CD8-positive, alpha-beta memory T cell (primary cell): ENCODE measurements at regions not wholly inside any gene's neighbourhood (a gene's known extent, or its start where the extent isn't known, plus 50 kb on each side); places are given as distances from the start of the nearest gene placed in this dataset.

Source experiments
- CTCF ChIA-PET: fragments of 350-600 bp; sonication (Branson Sonifier 250); formaldehyde crosslinking; loops from one replicate; lab custom pipeline; 2021; ENCODE audit warnings: antibody characterized with exemption; lab: Charles Lee
- POLR2A ChIA-PET: fragments of 350-600 bp; sonication (Branson Sonifier 250); formaldehyde crosslinking; loops from one replicate; lab custom pipeline; 2021; ENCODE audit warnings: antibody characterized with exemption; lab: Charles Lee
- DNase-seq, 5 donors: peaks; one replicate each; pipeline versions ENCODE4 v3.0.0 to v3.0.0-alpha.2; 2020 to 2022; ENCODE audit warnings: mixed read lengths in 1 of 5
- H3K27ac ChIP-seq: one replicate; pipeline ENCODE4 v1.7.0; 2013; ENCODE audit warnings: low read depth, mild to moderate bottlenecking, low read length, moderate library complexity
- H3K27me3 ChIP-seq: 2 replicates; pipeline ENCODE4 v1.7.0; 2013; ENCODE audit warnings: low read length, mild to moderate bottlenecking; ENCODE audit not compliant: insufficient read depth, poor library complexity, severe bottlenecking
- H3K36me3 ChIP-seq: 2 replicates; pipeline ENCODE4 v1.7.0; 2013; ENCODE audit warnings: mild to moderate bottlenecking, low read length, moderate library complexity; ENCODE audit not compliant: insufficient read depth
- H3K4me1 ChIP-seq: 2 replicates; pipeline ENCODE4 v1.7.0; 2013; ENCODE audit warnings: mild to moderate bottlenecking, low read length, moderate library complexity; ENCODE audit not compliant: insufficient read depth
- H3K4me3 ChIP-seq: 2 replicates; pipeline ENCODE4 v1.7.0; 2013; ENCODE audit warnings: mild to moderate bottlenecking, low read length
- H3K9me3 ChIP-seq: 2 replicates; pipeline ENCODE4 v1.7.0; 2013; ENCODE audit warnings: mild to moderate bottlenecking, low read length
- H3K27ac Mint-ChIP-seq, 8 donors: one replicate each; pipeline ENCODE4 v1.8.0; 2020 to 2021; ENCODE audit warnings: mixed read lengths in 8 of 8, mild to moderate bottlenecking in 6 of 8, inconsistent platforms in 3 of 8, moderate library complexity in 3 of 8
- H3K27me3 Mint-ChIP-seq, 2 donors: one replicate each; pipeline ENCODE4 v1.8.0; 2020 to 2021; ENCODE audit warnings: mixed read lengths in 2 of 2, mild to moderate bottlenecking in 1 of 2, moderate library complexity in 1 of 2
- H3K36me3 Mint-ChIP-seq, 3 donors: one replicate each; pipeline ENCODE4 v1.8.0; 2020 to 2021; ENCODE audit warnings: mixed read lengths in 3 of 3, inconsistent platforms in 1 of 3, mild to moderate bottlenecking in 1 of 3
- H3K4me1 Mint-ChIP-seq, 3 donors: one replicate each; pipeline ENCODE4 v1.8.0; 2020 to 2021; ENCODE audit warnings: mixed read lengths in 3 of 3, inconsistent platforms in 1 of 3, mild to moderate bottlenecking in 1 of 3
- H3K4me3 Mint-ChIP-seq, 7 donors: one replicate each; pipeline ENCODE4 v1.8.0; 2020 to 2021; ENCODE audit warnings: mixed read lengths in 7 of 7, mild to moderate bottlenecking in 6 of 7, moderate library complexity in 4 of 7, inconsistent platforms in 2 of 7
- H3K9me3 Mint-ChIP-seq, 5 donors: one replicate each; pipeline ENCODE4 v1.8.0; 2020 to 2022; ENCODE audit warnings: mixed read lengths in 5 of 5, mild to moderate bottlenecking in 3 of 5, moderate library complexity in 2 of 5, inconsistent platforms in 1 of 5

DNA sequence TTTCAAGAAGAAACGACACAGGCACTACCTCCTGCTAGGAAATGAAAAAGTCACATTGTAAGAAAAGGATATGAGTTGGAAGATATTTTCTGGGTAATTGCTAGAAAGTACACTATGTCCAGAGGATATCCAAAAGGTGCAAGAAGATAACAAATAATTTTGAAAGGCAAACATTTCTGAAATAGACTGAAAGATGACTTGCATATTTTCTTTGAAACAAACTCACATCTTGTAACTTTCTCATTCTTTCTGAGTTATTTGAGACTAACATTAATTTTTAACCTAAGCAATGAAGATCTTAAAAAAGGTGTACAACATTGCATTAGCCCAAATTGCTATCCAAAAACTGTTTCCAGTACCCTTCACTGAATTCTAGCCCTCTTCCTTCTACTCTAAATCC is 79.6 kb upstream of the KCTD3 start:
- no peak overlapping the region for H3K4me3 Mint-ChIP-seq
- H3K4me1 Mint-ChIP-seq = no peaks in the 10 kb centered on the region
- H3K27me3 Mint-ChIP-seq = peaks cover 0 to 1% of the 10 kb centered on the region in 2 donors
- H3K9me3 Mint-ChIP-seq = peaks cover 0 to 10% (median 4%) of the 10 kb centered on the region in 5 donors
- no peak overlapping the region for H3K4me3 ChIP-seq
- ChIA-PET CTCF (no interaction called here), POLR2A (no interaction called here)
- no peak overlapping the region for H3K27ac ChIP-seq
- H3K4me1 ChIP-seq = no peaks in the 10 kb centered on the region
- H3K27ac Mint-ChIP-seq = no peak overlapping the region
- no peak for DNase-seq
- no peaks in the 10 kb centered on the region for H3K36me3 ChIP-seq
- no peaks in the 10 kb centered on the region for H3K36me3 Mint-ChIP-seq
- H3K9me3 ChIP-seq = no peaks in the 10 kb centered on the region
- H3K27me3 ChIP-seq = no peaks in the 10 kb centered on the region

DNA sequence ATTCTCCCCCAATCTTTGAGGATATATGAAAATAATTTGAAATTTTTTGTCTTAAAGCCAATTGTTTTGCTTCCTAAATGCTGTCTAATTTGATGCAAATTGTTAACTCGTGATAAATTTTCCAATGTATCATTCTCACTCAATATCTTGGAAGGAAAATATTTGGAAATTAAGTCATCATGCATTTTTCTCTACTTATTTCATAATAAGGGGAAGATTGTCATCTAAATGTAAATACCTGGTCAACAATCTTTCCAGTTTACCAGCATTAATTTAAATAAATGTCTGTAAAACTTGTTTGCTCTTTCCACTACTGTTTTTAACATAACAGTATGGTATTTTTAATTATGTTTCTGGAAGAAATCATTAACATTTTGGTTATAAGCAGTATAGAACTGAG is 78.3 kb upstream of the KCTD3 start:
- CTCF ChIA-PET = no interaction called here
- H3K27ac ChIP-seq = no peak overlapping the region

DNA sequence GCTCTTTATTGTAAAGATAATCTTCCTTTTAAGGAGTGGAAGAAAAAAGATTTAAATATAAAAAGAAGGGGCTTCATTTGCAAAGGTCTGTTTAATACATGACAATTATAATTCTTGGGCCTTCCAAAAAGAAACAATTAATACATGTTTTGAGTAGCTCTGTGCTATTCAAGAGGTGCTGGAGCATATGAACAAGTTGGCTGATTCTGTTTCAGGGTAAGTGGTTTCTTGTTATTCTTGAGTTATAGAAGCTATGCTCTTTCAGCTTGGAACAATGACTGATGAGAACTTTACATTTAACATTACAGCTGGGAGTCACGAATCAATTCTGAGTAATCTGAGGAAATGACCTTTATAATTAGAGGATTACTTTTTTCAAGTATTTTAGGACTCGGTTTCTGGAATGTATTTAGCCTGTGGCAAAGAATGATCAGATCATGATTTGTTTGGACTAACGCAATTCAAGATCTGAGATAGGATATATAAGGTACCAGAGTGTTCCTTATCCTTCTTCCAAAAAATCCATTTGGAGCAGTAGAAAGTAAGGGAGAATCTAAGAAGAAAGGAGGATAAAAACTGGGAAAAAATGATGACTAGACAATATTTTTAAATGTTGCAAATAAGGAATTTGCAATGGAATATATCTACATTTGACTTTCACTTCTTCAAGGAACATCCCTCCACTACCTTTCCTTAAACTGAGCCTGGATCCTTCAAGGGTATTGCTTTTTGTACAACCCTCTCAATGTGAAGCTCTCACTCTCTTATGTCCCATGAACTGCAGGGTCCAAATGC is 77.1 kb upstream of the KCTD3 start:
- Histone ChIP-seq H3K4me3 (no peak overlapping the region), H3K27ac (no peak overlapping the region), H3K36me3 (no peaks in the 10 kb centered on the region), H3K4me1 (no peaks in the 10 kb centered on the region), H3K27me3 (no peaks in the 10 kb centered on the region), H3K9me3 (no peaks in the 10 kb centered on the region)
- DNase-seq = no peak
- no peaks in the 10 kb centered on the region for H3K36me3 Mint-ChIP-seq
- H3K27ac Mint-ChIP-seq = no peak overlapping the region
- no peaks in the 10 kb centered on the region for H3K4me1 Mint-ChIP-seq
- POLR2A ChIA-PET = no interaction called here
- H3K27me3 Mint-ChIP-seq = no peaks in the 10 kb centered on the region
- H3K4me3 Mint-ChIP-seq = no peak overlapping the region
- CTCF ChIA-PET = no interaction called here
- H3K9me3 Mint-ChIP-seq = peaks cover 2 to 13% (median 7%) of the 10 kb centered on the region in 5 donors

More for the DNA sequence above, 78.3 kb upstream of the KCTD3 start:
- H3K9me3 Mint-ChIP-seq = peaks cover 2 to 15% (median 7%) of the 10 kb centered on the region in 5 donors
- peaks cover 0 to 1% of the 10 kb centered on the region in 2 donors for H3K27me3 Mint-ChIP-seq
- no peak overlapping the region for H3K4me3 ChIP-seq
- no peaks in the 10 kb centered on the region for H3K9me3 ChIP-seq
- POLR2A ChIA-PET = no interaction called here
- no peak overlapping the region for H3K4me3 Mint-ChIP-seq
- no peaks in the 10 kb centered on the region for H3K36me3 Mint-ChIP-seq
- no peaks in the 10 kb centered on the region for H3K27me3 ChIP-seq
- H3K4me1 Mint-ChIP-seq = no peaks in the 10 kb centered on the region
- H3K36me3 ChIP-seq = no peaks in the 10 kb centered on the region
- H3K27ac Mint-ChIP-seq = no peak overlapping the region
- H3K4me1 ChIP-seq = no peaks in the 10 kb centered on the region
- DNase-seq = no peak

DNA sequence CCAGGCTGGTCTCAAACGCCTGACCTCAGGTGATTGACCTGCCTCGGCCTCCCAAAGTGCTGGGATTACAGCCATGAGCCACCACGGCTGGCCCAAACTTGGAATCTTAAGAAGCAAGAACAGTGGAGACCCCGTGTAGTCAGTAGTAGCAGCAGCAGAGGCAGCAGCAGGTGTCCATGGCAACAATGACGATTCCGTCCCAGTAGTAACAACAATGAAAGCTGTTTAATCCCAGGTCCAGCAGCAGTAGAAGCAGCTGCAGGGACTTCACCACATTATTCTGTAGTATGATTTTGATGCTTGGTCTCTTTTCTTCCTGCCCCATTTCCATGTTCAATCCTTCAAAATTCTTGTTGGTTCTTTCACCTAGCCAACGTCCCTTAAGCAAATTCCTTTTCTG is 69.6 kb upstream of the KCTD3 start:
- no peaks in the 10 kb centered on the region for H3K36me3 ChIP-seq
- H3K27me3 ChIP-seq = no peaks in the 10 kb centered on the region
- H3K27ac Mint-ChIP-seq = no peak overlapping the region
- peaks cover 5 to 11% (median 8%) of the 10 kb centered on the region in 5 donors for H3K9me3 Mint-ChIP-seq
- no peaks in the 10 kb centered on the region for H3K4me1 Mint-ChIP-seq
- H3K9me3 ChIP-seq = no peaks in the 10 kb centered on the region
- ChIA-PET CTCF (no interaction called here), POLR2A (no interaction called here)
- H3K27ac ChIP-seq = no peak overlapping the region
- no peaks in the 10 kb centered on the region for H3K4me1 ChIP-seq
- no peak overlapping the region for H3K4me3 Mint-ChIP-seq
- H3K36me3 Mint-ChIP-seq = no peaks in the 10 kb centered on the region
- H3K27me3 Mint-ChIP-seq = no peaks in the 10 kb centered on the region
- no peak overlapping the region for H3K4me3 ChIP-seq
- no peak for DNase-seq

DNA sequence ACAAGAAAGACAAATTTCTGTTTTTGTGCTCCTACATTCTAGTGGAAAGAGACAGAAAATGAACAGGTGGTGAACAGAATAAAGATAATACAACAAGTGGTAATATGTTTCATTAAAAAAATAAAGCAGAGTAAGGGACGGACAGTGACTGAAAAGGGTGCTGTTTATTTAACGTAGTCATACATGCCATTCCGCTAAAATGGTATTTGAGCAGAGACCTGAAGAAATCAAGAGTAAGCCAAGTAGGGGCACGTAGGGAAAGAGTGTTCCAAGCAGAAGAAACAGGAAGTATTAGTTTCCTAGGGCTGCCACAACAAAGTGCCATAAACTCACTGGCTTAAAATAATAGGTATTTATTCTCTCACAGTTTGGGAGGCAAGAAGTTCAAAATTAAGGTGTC is 65.6 kb upstream of the KCTD3 start:
- ChIA-PET POLR2A (no interaction called here), CTCF (no interaction called here)
- no peaks in the 10 kb centered on the region for H3K36me3 ChIP-seq
- DNase-seq = no peak
- peaks cover 2 to 9% (median 7%) of the 10 kb centered on the region in 5 donors for H3K9me3 Mint-ChIP-seq
- no peaks in the 10 kb centered on the region for H3K9me3 ChIP-seq
- no peak overlapping the region for H3K4me3 ChIP-seq
- H3K4me3 Mint-ChIP-seq = no peak overlapping the region
- no peaks in the 10 kb centered on the region for H3K36me3 Mint-ChIP-seq
- H3K27me3 Mint-ChIP-seq = peaks cover 0 to 2% of the 10 kb centered on the region in 2 donors
- no peaks in the 10 kb centered on the region for H3K4me1 Mint-ChIP-seq
- H3K27ac ChIP-seq = no peak overlapping the region
- no peaks in the 10 kb centered on the region for H3K4me1 ChIP-seq
- no peak overlapping the region for H3K27ac Mint-ChIP-seq
- H3K27me3 ChIP-seq = no peaks in the 10 kb centered on the region

DNA sequence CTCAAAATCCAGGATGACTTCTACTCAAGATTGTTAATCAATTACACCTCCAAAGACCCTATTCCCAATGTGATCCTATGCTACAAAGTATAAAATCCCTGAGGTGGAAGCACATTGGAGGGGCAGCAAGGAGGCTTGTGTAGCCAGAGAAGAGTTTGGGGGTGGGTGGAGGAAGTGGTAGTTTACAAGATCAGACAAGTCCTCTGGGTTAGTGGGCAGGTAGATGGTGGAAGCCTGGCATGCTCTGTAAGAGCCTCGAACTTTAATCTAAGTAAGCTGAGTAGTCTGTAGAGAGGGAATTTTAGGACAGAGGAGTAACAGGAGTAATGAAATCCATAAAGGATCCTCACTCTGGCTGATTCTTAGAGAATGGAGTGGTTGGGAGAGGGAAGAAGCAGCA is 65.0 kb upstream of the KCTD3 start:
- ChIA-PET POLR2A (no interaction called here), CTCF (no interaction called here)
- Histone ChIP-seq H3K4me1 (no peaks in the 10 kb centered on the region), H3K36me3 (no peaks in the 10 kb centered on the region), H3K9me3 (no peaks in the 10 kb centered on the region), H3K27me3 (no peaks in the 10 kb centered on the region), H3K27ac (no peak overlapping the region), H3K4me3 (no peak overlapping the region)
- peaks cover 2 to 9% (median 8%) of the 10 kb centered on the region in 5 donors for H3K9me3 Mint-ChIP-seq
- H3K27me3 Mint-ChIP-seq = peaks cover 0 to 2% of the 10 kb centered on the region in 2 donors
- no peaks in the 10 kb centered on the region for H3K36me3 Mint-ChIP-seq
- no peak overlapping the region for H3K27ac Mint-ChIP-seq
- DNase-seq = no peak
- H3K4me1 Mint-ChIP-seq = no peaks in the 10 kb centered on the region
- no peak overlapping the region for H3K4me3 Mint-ChIP-seq

DNA sequence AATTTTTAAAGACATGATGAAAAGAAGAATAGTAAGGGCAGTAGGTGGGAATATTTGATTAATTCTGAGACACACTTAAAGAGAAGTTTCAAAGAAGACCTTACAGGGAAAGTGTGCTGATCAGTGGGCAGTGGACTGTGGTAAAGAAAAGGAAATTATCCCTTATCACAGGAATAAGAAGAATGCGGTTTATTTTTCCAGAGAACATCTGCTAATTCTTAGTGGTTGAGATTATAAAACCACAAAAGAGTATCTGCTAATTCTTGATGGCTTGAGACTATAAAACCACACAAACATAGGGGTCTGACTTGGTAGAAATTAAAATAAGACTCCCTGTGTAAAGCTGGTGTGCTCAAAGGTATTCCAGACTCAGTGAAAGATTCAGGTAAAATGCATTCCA is 60.0 kb upstream of the KCTD3 start:
- no peak for DNase-seq
- Mint-ChIP-seq H3K27ac (no peak overlapping the region), H3K36me3 (no peaks in the 10 kb centered on the region), H3K4me3 (no peak overlapping the region), H3K9me3 (peaks cover 2 to 34% (median 23%) of the 10 kb centered on the region in 5 donors), H3K27me3 (peaks cover 0 to 3% of the 10 kb centered on the region in 2 donors), H3K4me1 (no peaks in the 10 kb centered on the region)
- no peak overlapping the region for H3K4me3 ChIP-seq
- no peaks in the 10 kb centered on the region for H3K36me3 ChIP-seq
- POLR2A ChIA-PET = no interaction called here
- CTCF ChIA-PET = interaction anchor here (0.8 kb wide), 1 partner anchor 21 kb away, joined by 3 read pairs; no protein-coding TSS in a partner anchor
- H3K27me3 ChIP-seq = no peaks in the 10 kb centered on the region
- no peak overlapping the region for H3K27ac ChIP-seq
- no peaks in the 10 kb centered on the region for H3K4me1 ChIP-seq
- no peaks in the 10 kb centered on the region for H3K9me3 ChIP-seq

DNA sequence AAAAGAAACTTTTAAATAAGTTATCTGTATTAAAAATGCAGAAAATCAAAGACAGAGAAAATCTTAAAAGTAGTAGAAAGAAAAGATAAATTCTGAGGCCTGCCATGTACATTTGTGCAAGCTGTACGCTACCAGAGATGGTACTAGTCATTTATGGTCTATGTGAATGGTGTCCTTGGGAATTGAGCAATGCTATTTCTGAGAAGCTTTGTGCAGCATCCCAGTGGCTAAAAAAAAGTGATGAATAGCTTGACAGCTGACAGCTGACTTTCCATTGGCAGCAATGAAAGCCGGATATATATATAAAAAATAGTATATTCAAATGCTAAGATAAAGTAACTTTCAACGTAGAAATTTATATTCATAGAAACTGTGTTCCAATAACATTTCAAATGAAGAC is 58.8 kb upstream of the KCTD3 start:
- H3K36me3 ChIP-seq = no peaks in the 10 kb centered on the region
- no peak overlapping the region for H3K4me3 Mint-ChIP-seq
- no peak overlapping the region for H3K27ac ChIP-seq
- no peaks in the 10 kb centered on the region for H3K36me3 Mint-ChIP-seq
- POLR2A ChIA-PET = no interaction called here
- no peaks in the 10 kb centered on the region for H3K27me3 ChIP-seq
- H3K4me1 ChIP-seq = no peaks in the 10 kb centered on the region
- CTCF ChIA-PET = no interaction called here
- no peaks in the 10 kb centered on the region for H3K9me3 ChIP-seq
- DNase-seq = no peak
- H3K9me3 Mint-ChIP-seq = peaks cover 4 to 34% (median 24%) of the 10 kb centered on the region in 5 donors
- H3K27ac Mint-ChIP-seq = no peak overlapping the region
- H3K27me3 Mint-ChIP-seq = peaks cover 0 to 5% of the 10 kb centered on the region in 2 donors
- no peak overlapping the region for H3K4me3 ChIP-seq
- H3K4me1 Mint-ChIP-seq = no peaks in the 10 kb centered on the region
